Islet precursor cell (in vitro differentiated cells): ENCODE measurements at regions not wholly inside any gene's neighbourhood (a gene's known extent, or its start where the extent isn't known, plus 50 kb on each side); places are given as distances from the start of the nearest gene placed in this dataset.
"Not testable (repeated sequence)": the region's sequence is repeated elsewhere in the genome, so short reads cannot be mapped to it uniquely, and the experiment has no call there.

Experiments used
- DNase-seq: peaks from one replicate; pipeline ENCODE4 v3.0.0-alpha.2; 2018

- DNase-seq: peak; percentile 78
These were observed 135.6 kb upstream of the PPP1R26 start for GRCh38 chr9:135343837-135344522.

- DNase-seq: no peak
These were observed 135.1 kb upstream of the PPP1R26 start for GRCh38 chr9:135344523-135344901.

GRCh38 chr9:135344915-135345500 is 134.6 kb upstream of the PPP1R26 start:
- DNase-seq: no peak

GRCh38 chr9:135345775-135346433 is 133.7 kb upstream of the PPP1R26 start:
- no peak for DNase-seq

GRCh38 chr9:135346438-135347050 is 133.0 kb upstream of the PPP1R26 start:
- no peak for DNase-seq

- no peak for DNase-seq
These were observed 132.1 kb upstream of the PPP1R26 start for GRCh38 chr9:135347461-135347860.

- DNase-seq: no peak
These were observed 131.3 kb upstream of the PPP1R26 start for GRCh38 chr9:135348076-135348787.

GRCh38 chr9:135348788-135349150 is 130.8 kb upstream of the PPP1R26 start:
- no peak for DNase-seq

GRCh38 chr9:135349212-135350002 is 130.2 kb upstream of the PPP1R26 start:
- no peak for DNase-seq

- DNase-seq: no peak
These were observed 129.6 kb upstream of the PPP1R26 start for GRCh38 chr9:135350003-135350315.

GRCh38 chr9:135353935-135354334 is 125.6 kb upstream of the PPP1R26 start:
- DNase-seq: no peak

GRCh38 chr9:135355521-135356011 is 124.0 kb upstream of the PPP1R26 start:
- no peak for DNase-seq

GRCh38 chr9:135356021-135356420 is 123.6 kb upstream of the PPP1R26 start:
- peak; percentile 45 for DNase-seq

GRCh38 chr9:135356796-135357195 is 122.8 kb upstream of the PPP1R26 start:
- DNase-seq: no peak

- no peak for DNase-seq
These were observed 121.6 kb upstream of the PPP1R26 start for GRCh38 chr9:135357863-135358551.

GRCh38 chr9:135358552-135358940 is 121.0 kb upstream of the PPP1R26 start:
- no peak for DNase-seq

- DNase-seq: no peak
These were observed 119.8 kb upstream of the PPP1R26 start for GRCh38 chr9:135359764-135360163.

GRCh38 chr9:135360617-135361016 is 119.0 kb upstream of the PPP1R26 start:
- DNase-seq: no peak

- DNase-seq: not testable (repeated sequence)
These were observed 117.9 kb upstream of the PPP1R26 start for GRCh38 chr9:135361668-135362067.

GRCh38 chr9:135363596-135363995 is 116.0 kb upstream of the PPP1R26 start:
- no peak for DNase-seq

GRCh38 chr9:135365013-135365768 is 114.4 kb upstream of the PPP1R26 start:
- DNase-seq: no peak
